ENCODE measurements at regions not wholly inside any gene's neighbourhood (a gene's known extent, or its start where the extent isn't known, plus 50 kb on each side); places are given as distances from the start of the nearest gene placed in this dataset.
"Not testable (repeated sequence)": the region's sequence is repeated elsewhere in the genome, so short reads cannot be mapped to it uniquely, and the experiment has no call there.

DNA sequence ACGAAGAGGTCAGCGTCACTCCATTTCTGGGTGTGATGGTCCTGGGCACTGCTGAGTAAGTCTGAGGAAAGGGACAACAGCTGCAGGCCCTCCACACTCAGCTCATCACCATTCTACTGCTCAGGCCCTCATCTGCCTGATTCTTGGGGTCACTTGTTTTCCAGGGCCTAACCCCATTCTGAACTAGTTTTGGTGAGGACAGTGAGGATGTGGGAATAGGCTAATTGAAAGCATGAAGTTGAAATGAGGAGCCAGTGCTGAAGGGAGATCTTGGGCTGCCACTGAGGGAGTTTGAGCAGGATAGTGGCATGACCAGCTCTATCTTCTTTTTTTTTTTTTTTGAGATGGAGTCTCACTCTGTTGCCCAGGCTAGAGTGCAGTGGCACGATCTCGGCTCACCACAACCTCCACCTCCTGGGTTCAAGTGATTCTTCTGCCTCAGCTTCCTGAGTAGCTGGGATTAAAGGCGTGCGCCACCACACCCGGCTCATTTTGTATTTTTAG is 155.7 kb downstream of the VEGFA start:
- not testable (repeated sequence) for TF ChIP-seq CTCF (IDR thresholded peaks at IDR 0.05 in 4 of 5, conservative IDR thresholded peaks at IDR 0.05 in 1 of 5); POLR2A (IDR thresholded peaks at IDR 0.05)
